ENCODE measurements at regions not wholly inside any gene's neighbourhood (a gene's known extent, or its start where the extent isn't known, plus 50 kb on each side); places are given as distances from the start of the nearest gene placed in this dataset.

GRCh38 chr3:106929081-106929480 is 448.2 kb upstream of the CCDC54 start:
- H2BK120ac ChIP-seq (ENCODE audit: low read depth, low read length) = no peak overlapping the region
- no peak overlapping the region for H3K23ac ChIP-seq (ENCODE audit: low read depth, low read length, poor library complexity)
- H2AK5ac ChIP-seq (ENCODE audit: low read depth, low read length) = no peak overlapping the region
- no peak for DNase-seq (ENCODE audit: low spot score)
- H4K91ac ChIP-seq (ENCODE audit: low read depth, low read length, poor library complexity) = no peak overlapping the region
- no peak overlapping the region for H3K18ac ChIP-seq (ENCODE audit: low read length)
- H3K36me3 ChIP-seq (replicated peaks in 1 of 2; ENCODE audit: control insufficient read depth in 2 of 2, insufficient read depth in 2 of 2, low read length in 2 of 2) = no peaks in the 10 kb centered on the region
- no peak overlapping the region for H3K14ac ChIP-seq (ENCODE audit: low read length)
- no CpG with 5 or more reads among the region's 3 CpGs for WGBS, 2 donors (ENCODE audit: extremely low coverage in 2 of 2, insufficient read length in 2 of 2, insufficient replicate concordance in 1 of 2)
- H2BK15ac ChIP-seq (ENCODE audit: low read length) = no peak overlapping the region
- H3K9ac ChIP-seq (ENCODE audit: low read depth, low read length, poor library complexity) = no peak overlapping the region
- no peak overlapping the region for H2AFZ ChIP-seq (ENCODE audit: low read length)
- peaks cover 0 to 1% of the 10 kb centered on the region in 2 donors for H3K9me3 ChIP-seq (replicated peaks in 1 of 2; ENCODE audit: control insufficient read depth in 2 of 2, insufficient read depth in 1 of 2, low read depth in 1 of 2, low read length in 2 of 2)
- no peak overlapping the region for H3K27ac ChIP-seq (replicated peaks; ENCODE audit: low read length)
- H2BK5ac ChIP-seq (ENCODE audit: low read length) = no peak overlapping the region
- H3K4ac ChIP-seq (ENCODE audit: low read length) = no peak overlapping the region
- H4K8ac ChIP-seq (ENCODE audit: low read depth, low read length) = no peak overlapping the region
- H3K4me1 ChIP-seq (ENCODE audit: control insufficient read depth in 2 of 2, insufficient read depth in 1 of 2, low read depth in 1 of 2, low read length in 2 of 2) = no peaks in the 10 kb centered on the region
- no peak overlapping the region for H3K4me3 ChIP-seq (ENCODE audit: low read length in 2 of 2)
- H2BK12ac ChIP-seq (ENCODE audit: low read length) = no peak overlapping the region
- H3K27me3 ChIP-seq (ENCODE audit: control insufficient read depth in 3 of 3, insufficient read depth in 3 of 3, low read depth in 1 of 3, low read length in 3 of 3) = no peaks in the 10 kb centered on the region
- H3K79me1 ChIP-seq (ENCODE audit: low read depth, low read length) = no peaks in the 10 kb centered on the region
- no peak overlapping the region for H3K4me2 ChIP-seq (ENCODE audit: insufficient read depth, low read length, poor library complexity, severe bottlenecking)

GRCh38 chr3:106930086-106930485 is 447.2 kb upstream of the CCDC54 start:
- H2BK120ac ChIP-seq (ENCODE audit: low read depth, low read length) = no peak overlapping the region
- no peaks in the 10 kb centered on the region for H3K27me3 ChIP-seq (ENCODE audit: control insufficient read depth in 3 of 3, insufficient read depth in 3 of 3, low read depth in 1 of 3, low read length in 3 of 3)
- no peak overlapping the region for H2BK15ac ChIP-seq (ENCODE audit: low read length)
- no peak overlapping the region for H3K4me2 ChIP-seq (ENCODE audit: insufficient read depth, low read length, poor library complexity, severe bottlenecking)
- no peak overlapping the region for H2AK5ac ChIP-seq (ENCODE audit: low read depth, low read length)
- no peak overlapping the region for H2BK12ac ChIP-seq (ENCODE audit: low read length)
- H2BK5ac ChIP-seq (ENCODE audit: low read length) = no peak overlapping the region
- H3K14ac ChIP-seq (ENCODE audit: low read length) = no peak overlapping the region
- no peak overlapping the region for H4K8ac ChIP-seq (ENCODE audit: low read depth, low read length)
- no peak overlapping the region for H3K9ac ChIP-seq (ENCODE audit: low read depth, low read length, poor library complexity)
- no peaks in the 10 kb centered on the region for H3K4me1 ChIP-seq (ENCODE audit: control insufficient read depth in 2 of 2, insufficient read depth in 1 of 2, low read depth in 1 of 2, low read length in 2 of 2)
- H3K4ac ChIP-seq (ENCODE audit: low read length) = no peak overlapping the region
- no peak overlapping the region for H3K23ac ChIP-seq (ENCODE audit: low read depth, low read length, poor library complexity)
- H3K36me3 ChIP-seq (replicated peaks in 1 of 2; ENCODE audit: control insufficient read depth in 2 of 2, insufficient read depth in 2 of 2, low read length in 2 of 2) = no peaks in the 10 kb centered on the region
- H3K27ac ChIP-seq (replicated peaks; ENCODE audit: low read length) = no peak overlapping the region
- no peak overlapping the region for H3K4me3 ChIP-seq (ENCODE audit: low read length in 2 of 2)
- peaks cover 3 to 7% of the 10 kb centered on the region in 2 donors for H3K9me3 ChIP-seq (replicated peaks in 1 of 2; ENCODE audit: control insufficient read depth in 2 of 2, insufficient read depth in 1 of 2, low read depth in 1 of 2, low read length in 2 of 2)
- no peak overlapping the region for H4K91ac ChIP-seq (ENCODE audit: low read depth, low read length, poor library complexity)
- DNase-seq (ENCODE audit: low spot score) = no peak
- no peaks in the 10 kb centered on the region for H3K79me1 ChIP-seq (ENCODE audit: low read depth, low read length)
- H3K18ac ChIP-seq (ENCODE audit: low read length) = no peak overlapping the region
- no peak overlapping the region for H2AFZ ChIP-seq (ENCODE audit: low read length)
- WGBS, 2 donors (ENCODE audit: extremely low coverage in 2 of 2, insufficient read length in 2 of 2, insufficient replicate concordance in 1 of 2) = no CpG with 5 or more reads among the region's 2 CpGs

- H2AK5ac ChIP-seq (ENCODE audit: low read depth, low read length) = no peak overlapping the region
- H2BK120ac ChIP-seq (ENCODE audit: low read depth, low read length) = no peak overlapping the region
- H4K91ac ChIP-seq (ENCODE audit: low read depth, low read length, poor library complexity) = no peak overlapping the region
- H2AFZ ChIP-seq (ENCODE audit: low read length) = no peak overlapping the region
- no peak overlapping the region for H2BK15ac ChIP-seq (ENCODE audit: low read length)
- H3K36me3 ChIP-seq (replicated peaks in 1 of 2; ENCODE audit: control insufficient read depth in 2 of 2, insufficient read depth in 2 of 2, low read length in 2 of 2) = no peaks in the 10 kb centered on the region
- no peak overlapping the region for H2BK5ac ChIP-seq (ENCODE audit: low read length)
- no CpG with 5 or more reads among the region's 1 CpG for WGBS, 2 donors (ENCODE audit: extremely low coverage in 2 of 2, insufficient read length in 2 of 2, insufficient replicate concordance in 1 of 2)
- H3K4me1 ChIP-seq (ENCODE audit: control insufficient read depth in 2 of 2, insufficient read depth in 1 of 2, low read depth in 1 of 2, low read length in 2 of 2) = peaks cover 0 to 3% of the 10 kb centered on the region in 2 donors
- H3K23ac ChIP-seq (ENCODE audit: low read depth, low read length, poor library complexity) = no peak overlapping the region
- no peak overlapping the region for H4K8ac ChIP-seq (ENCODE audit: low read depth, low read length)
- H3K4me3 ChIP-seq (ENCODE audit: low read length in 2 of 2) = no peak overlapping the region
- H3K4ac ChIP-seq (ENCODE audit: low read length) = no peak overlapping the region
- no peak overlapping the region for H3K27ac ChIP-seq (replicated peaks; ENCODE audit: low read length)
- peaks cover 5 to 7% of the 10 kb centered on the region in 2 donors for H3K9me3 ChIP-seq (replicated peaks in 1 of 2; ENCODE audit: control insufficient read depth in 2 of 2, insufficient read depth in 1 of 2, low read depth in 1 of 2, low read length in 2 of 2)
- H2BK12ac ChIP-seq (ENCODE audit: low read length) = no peak overlapping the region
- H3K18ac ChIP-seq (ENCODE audit: low read length) = no peak overlapping the region
- no peak overlapping the region for H3K4me2 ChIP-seq (ENCODE audit: insufficient read depth, low read length, poor library complexity, severe bottlenecking)
- no peaks in the 10 kb centered on the region for H3K79me1 ChIP-seq (ENCODE audit: low read depth, low read length)
- no peaks in the 10 kb centered on the region for H3K27me3 ChIP-seq (ENCODE audit: control insufficient read depth in 3 of 3, insufficient read depth in 3 of 3, low read depth in 1 of 3, low read length in 3 of 3)
- H3K9ac ChIP-seq (ENCODE audit: low read depth, low read length, poor library complexity) = no peak overlapping the region
- DNase-seq (ENCODE audit: low spot score) = no peak
- no peak overlapping the region for H3K14ac ChIP-seq (ENCODE audit: low read length)
These were observed 445.3 kb upstream of the CCDC54 start for GRCh38 chr3:106931904-106932303.

GRCh38 chr3:106936337-106936736 is 440.9 kb upstream of the CCDC54 start:
- H4K91ac ChIP-seq (ENCODE audit: low read depth, low read length, poor library complexity) = no peak overlapping the region
- no peak overlapping the region for H3K23ac ChIP-seq (ENCODE audit: low read depth, low read length, poor library complexity)
- no peaks in the 10 kb centered on the region for H3K27me3 ChIP-seq (ENCODE audit: control insufficient read depth in 3 of 3, insufficient read depth in 3 of 3, low read depth in 1 of 3, low read length in 3 of 3)
- no peak overlapping the region for H3K9ac ChIP-seq (ENCODE audit: low read depth, low read length, poor library complexity)
- no CpG with 5 or more reads among the region's 4 CpGs for WGBS, 2 donors (ENCODE audit: extremely low coverage in 2 of 2, insufficient read length in 2 of 2, insufficient replicate concordance in 1 of 2)
- H3K4me1 ChIP-seq (ENCODE audit: control insufficient read depth in 2 of 2, insufficient read depth in 1 of 2, low read depth in 1 of 2, low read length in 2 of 2) = peaks cover 0 to 3% of the 10 kb centered on the region in 2 donors
- no peak for DNase-seq (ENCODE audit: low spot score)
- H2BK12ac ChIP-seq (ENCODE audit: low read length) = no peak overlapping the region
- no peak overlapping the region for H2BK15ac ChIP-seq (ENCODE audit: low read length)
- H3K4ac ChIP-seq (ENCODE audit: low read length) = no peak overlapping the region
- H2BK120ac ChIP-seq (ENCODE audit: low read depth, low read length) = no peak overlapping the region
- H2AK5ac ChIP-seq (ENCODE audit: low read depth, low read length) = no peak overlapping the region
- no peak overlapping the region for H3K27ac ChIP-seq (replicated peaks; ENCODE audit: low read length)
- H3K4me3 ChIP-seq (ENCODE audit: low read length in 2 of 2) = no peak overlapping the region
- peak overlapping the region; percentile 72 for H2AFZ ChIP-seq (ENCODE audit: low read length)
- no peaks in the 10 kb centered on the region for H3K36me3 ChIP-seq (replicated peaks in 1 of 2; ENCODE audit: control insufficient read depth in 2 of 2, insufficient read depth in 2 of 2, low read length in 2 of 2)
- H3K9me3 ChIP-seq (replicated peaks in 1 of 2; ENCODE audit: control insufficient read depth in 2 of 2, insufficient read depth in 1 of 2, low read depth in 1 of 2, low read length in 2 of 2) = peaks cover 5 to 7% of the 10 kb centered on the region in 2 donors
- H3K14ac ChIP-seq (ENCODE audit: low read length) = no peak overlapping the region
- H2BK5ac ChIP-seq (ENCODE audit: low read length) = no peak overlapping the region
- no peak overlapping the region for H3K18ac ChIP-seq (ENCODE audit: low read length)
- H4K8ac ChIP-seq (ENCODE audit: low read depth, low read length) = no peak overlapping the region
- no peaks in the 10 kb centered on the region for H3K79me1 ChIP-seq (ENCODE audit: low read depth, low read length)
- H3K4me2 ChIP-seq (ENCODE audit: insufficient read depth, low read length, poor library complexity, severe bottlenecking) = no peak overlapping the region

Measured in neuronal stem cell (in vitro differentiated cells).